Heart right ventricle (tissue), 16 donors: ENCODE measurements at regions not wholly inside any gene's neighbourhood (a gene's known extent, or its start where the extent isn't known, plus 50 kb on each side); places are given as distances from the start of the nearest gene placed in this dataset.

Experiments
- ATAC-seq, 8 donors: fragments of 200-7000 bp; cut with Tn5 transposase; one replicate each; pipeline ENCODE4 v1.9.1; 2020; ENCODE audit warnings: mild to moderate bottlenecking in 8 of 8, moderate library complexity in 8 of 8, moderate number of reproducible peaks in 1 of 8
- DNase-seq, 2 donors: peaks; one replicate each; pipeline ENCODE4 v3.0.0-alpha.2; 2020
- H3K27ac ChIP-seq, 10 donors: fragments of 200-600 bp; sonication (generic) in 2 of 10; one replicate each; pipeline versions ENCODE4 v1.5.0 to v1.8.0; 2020 to 2022; ENCODE audit warnings: mild to moderate bottlenecking in 3 of 10
- H3K27me3 ChIP-seq, 7 donors: fragments of 200-600 bp; one replicate each; pipeline ENCODE4 v1.8.0; 2021 to 2022; ENCODE audit warnings: mild to moderate bottlenecking in 2 of 7
- H3K36me3 ChIP-seq, 9 donors: fragments of 200-600 bp; sonication (generic) in 1 of 9; one replicate each; pipeline versions ENCODE4 v1.5.0 to v1.8.0; 2020 to 2022; ENCODE audit warnings: mild to moderate bottlenecking in 2 of 9
- H3K4me1 ChIP-seq, 9 donors: fragments of 200-600 bp; sonication (generic) in 1 of 9; one replicate each; pipeline versions ENCODE4 v1.5.0 to v1.8.0; 2020 to 2022; ENCODE audit warnings: mild to moderate bottlenecking in 4 of 9
- H3K4me3 ChIP-seq, 10 donors: fragments of 200-600 bp; sonication (generic) in 2 of 10; one replicate each; pipeline versions ENCODE4 v1.5.0 to v1.8.0; 2020 to 2022; ENCODE audit warnings: mild to moderate bottlenecking in 7 of 10, moderate library complexity in 2 of 10
- H3K9me3 ChIP-seq, 11 donors: fragments of 200-600 bp in 10 of 11; sonication (generic) in 2 of 11; one replicate each; pipeline versions ENCODE4 v1.5.0 to v1.8.0; 2013 to 2022; ENCODE audit warnings: mild to moderate bottlenecking in 2 of 11, control low read depth in 1 of 11, moderate library complexity in 1 of 11
- CTCF ChIP-seq, 9 donors: fragments of 200-600 bp; sonication (generic) in 2 of 9; IDR thresholded peaks; one replicate each; pipeline versions ENCODE4 v1.5.0 to v1.8.0; 2021 to 2022; ENCODE audit warnings: antibody characterized with exemption in 9 of 9, mild to moderate bottlenecking in 5 of 9, moderate library complexity in 1 of 9
- WGBS, 2 donors: extraction: QIAGEN DNeasy Blood & Tissue Kit; methylation state at CpG; one replicate each; pipeline ENCODE4 v1.1.7; 2013; ENCODE audit warnings: inconsistent platforms in 1 of 2; 5-methylcytosine and 5-hydroxymethylcytosine counted together
- intact Hi-C, 10 donors: fragments of 100-400 bp; cut with DNase I; formaldehyde crosslinking; loops; one replicate each; pipeline versions ENCODE4 v1.11.1 to v1.14.2; 2022
- donor health status: Arrhythmogenic right ventricular cardiomyopathy.
- donor health status: ischemic (EF 13 %, LVEDD 7.1; RV severe dilation, severe dysfunction).
- donor health status: healthy with polysubstance abuse.
- donor health status: DM: no; HTN: yes; CAD: no.
- donor health status: DM: no; HTN: no; CAD: no.
- donor health status: ischemic (EF 25% LVEDD 6.9; RV normal size, moderate dysfunction).
- donor health status: ischemic (EF 25% LVEDD 5.7; RV mildly dilated, moderate dysfunction).
- donor health status: healthy.
- donor health status: DM: yes; HTN: yes; CAD: no.
- donor health status: Ischemic cardiomyopathy.
- donor health status: ischemic (EF 35%, LVEDD 5.7; RV mildly dilated, moderate dysfunction).
- donor health status: nonischemic (EF 11% LVEDD 7.7; RV severe dilation, severe dysfunction).
- donor health status: DM: yes; HTN: yes; CAD: no.
- donor health status: PGD.
- donor health status: ischemic (EF 29% LVEDD 5.4; RV normal size, mild dysfunction).
- donor health status: nonischemic (EF 23%, LVEDD 6.1; RV moderate dilation, normal function).

- DNase-seq (no peak), ATAC-seq (no peak)
- no peak overlapping the region for H3K27ac ChIP-seq
- 55 to 64% methylated on average over 3 of the region's 3 CpGs for WGBS, 2 donors
- peaks cover 0 to 8% (median 0%) of the 10 kb centered on the region in 9 donors for H3K4me1 ChIP-seq
- H3K27me3 ChIP-seq: no peaks in the 10 kb centered on the region
- H3K4me3 ChIP-seq: no peak overlapping the region
- intact Hi-C loops: no loop called here
- H3K9me3 ChIP-seq: peaks cover 0 to 20% (median 0%) of the 10 kb centered on the region in 11 donors
- no peak for TF ChIP-seq CTCF (IDR thresholded peaks at IDR 0.05)
- H3K36me3 ChIP-seq: no peaks in the 10 kb centered on the region
These were observed 1888.3 kb upstream of the PCDH7 start for GRCh38 chr4:28831867-28832266.

DNA sequence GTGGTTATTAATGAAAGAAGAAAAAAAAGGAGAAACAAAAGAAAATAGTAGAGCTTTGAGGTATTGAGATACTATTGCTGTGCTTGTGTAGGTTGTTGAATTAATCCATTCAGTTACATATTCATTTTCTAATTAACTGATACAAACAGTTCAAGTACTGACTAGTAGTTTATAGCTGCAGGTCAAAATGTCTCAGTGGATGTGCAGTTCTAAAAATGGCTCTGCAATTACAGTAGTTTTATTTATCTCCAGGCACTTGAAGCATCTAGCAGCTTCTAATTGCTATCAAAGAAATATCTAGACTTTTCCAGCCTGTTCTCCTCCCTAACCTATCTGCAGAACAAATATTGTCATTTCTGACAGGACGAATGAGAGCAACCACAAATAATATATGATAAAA is 1887.7 kb upstream of the PCDH7 start:
- peaks cover 0 to 20% (median 0%) of the 10 kb centered on the region in 11 donors for H3K9me3 ChIP-seq
- peak overlapping the region in 1 of 10 donors; percentile 27 for H3K27ac ChIP-seq
- intact Hi-C loops: no loop called here
- peaks cover 0 to 8% (median 0%) of the 10 kb centered on the region in 9 donors for H3K4me1 ChIP-seq
- TF ChIP-seq CTCF (IDR thresholded peaks at IDR 0.05): no peak
- ATAC-seq: peak in 1 of 8 donors; percentile 65
- 19 to 35% methylated on average over 1 of the region's 1 CpG for WGBS, 2 donors
- no peak for DNase-seq
- no peaks in the 10 kb centered on the region for H3K27me3 ChIP-seq
- no peak overlapping the region for H3K4me3 ChIP-seq
- H3K36me3 ChIP-seq: no peaks in the 10 kb centered on the region

DNA sequence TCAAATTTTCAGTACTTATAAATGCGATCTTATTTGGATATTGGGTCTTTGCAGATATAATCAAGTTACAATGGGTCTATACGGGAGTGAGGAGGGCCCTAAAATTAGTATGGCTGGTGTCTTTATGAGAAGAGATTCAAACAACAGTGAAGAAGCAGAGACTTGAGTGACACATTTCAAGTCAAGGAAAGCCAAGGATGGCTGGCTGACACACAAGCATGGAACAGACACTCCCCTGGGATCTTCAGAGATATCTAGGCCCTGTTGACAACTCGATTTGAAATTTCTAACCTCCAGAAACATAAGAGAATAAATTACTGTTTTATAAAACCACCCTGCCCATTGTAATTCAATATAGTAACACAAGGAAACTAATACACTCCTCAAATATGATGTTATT is 1886.0 kb upstream of the PCDH7 start:
- peaks cover 0 to 10% (median 0%) of the 10 kb centered on the region in 11 donors for H3K9me3 ChIP-seq
- no peak for TF ChIP-seq CTCF (IDR thresholded peaks at IDR 0.05)
- 68 to 85% methylated on average over 3 of the region's 3 CpGs for WGBS, 2 donors
- intact Hi-C loops: no loop called here
- peaks cover 0 to 8% (median 0%) of the 10 kb centered on the region in 9 donors for H3K4me1 ChIP-seq
- ATAC-seq: no peak
- no peaks in the 10 kb centered on the region for H3K36me3 ChIP-seq
- DNase-seq: no peak
- no peaks in the 10 kb centered on the region for H3K27me3 ChIP-seq
- no peak overlapping the region for H3K27ac ChIP-seq
- no peak overlapping the region for H3K4me3 ChIP-seq

DNA sequence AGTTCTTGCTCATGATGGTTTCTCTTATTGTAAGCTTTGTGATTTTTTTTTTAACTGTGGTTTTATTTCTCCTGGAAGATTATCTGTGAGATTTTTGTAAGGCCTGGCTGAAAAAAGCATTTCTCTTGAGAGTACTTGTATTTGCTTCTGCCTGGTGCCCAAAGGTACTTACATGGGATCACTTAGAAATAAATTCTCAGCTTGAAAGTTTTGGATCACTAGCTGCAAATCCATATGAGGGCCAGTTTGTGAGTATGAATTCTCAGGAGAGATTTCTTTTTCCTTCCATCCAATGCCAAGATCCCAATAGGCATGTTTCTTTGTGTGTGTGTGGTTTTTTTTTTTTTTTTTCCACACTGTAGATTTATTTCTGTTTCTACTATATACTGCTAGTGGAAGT is 1884.7 kb upstream of the PCDH7 start:
- DNase-seq (no peak), ATAC-seq (no peak)
- TF ChIP-seq CTCF (IDR thresholded peaks at IDR 0.05): no peak
- intact Hi-C loops: no loop called here
- Histone ChIP-seq H3K27ac (no peak overlapping the region), H3K4me1 (peaks cover 0 to 8% (median 0%) of the 10 kb centered on the region in 9 donors), H3K36me3 (no peaks in the 10 kb centered on the region), H3K4me3 (no peak overlapping the region), H3K27me3 (no peaks in the 10 kb centered on the region), H3K9me3 (peaks cover 0 to 3% (median 0%) of the 10 kb centered on the region in 11 donors)
